H1 (cell line): ENCODE measurements at regions not wholly inside any gene's neighbourhood (a gene's known extent, or its start where the extent isn't known, plus 50 kb on each side); places are given as distances from the start of the nearest gene placed in this dataset.

Experiments used
- CTCF ChIA-PET: fragments of 300-600 bp; sonication (Branson Sonifier 250); formaldehyde crosslinking; loops from one replicate; lab custom pipeline; 2021; ENCODE audit not compliant: partially characterized antibody; lab: Charles Lee
- POLR2A ChIA-PET: fragments of 300-600 bp; sonication (Branson Sonifier 250); formaldehyde crosslinking; loops from one replicate; lab custom pipeline; 2021; ENCODE audit warnings: inconsistent platforms; ENCODE audit not compliant: partially characterized antibody; lab: Charles Lee
- DNase-seq, 2 experiments: peaks; one replicate each; pipeline versions ENCODE4 v3.0.0 to v3.0.0-alpha.2; 2010 to 2022; ENCODE audit warnings: low spot score in 2 of 2, low read depth in 1 of 2, mixed read lengths in 1 of 2
- FAIRE-seq: peaks from 2 replicates; lab custom pipeline; 2011; peaks lifted over from hg19 to GRCh38; lab: Jason Lieb, UNC
- H2AFZ ChIP-seq: 2 replicates; pipeline ENCODE4 v1.8.1; 2012; ENCODE audit warnings: low read length, inconsistent platforms
- H2AK5ac ChIP-seq: 2 replicates; pipeline ENCODE4 v1.6.1; 2013; ENCODE audit warnings: low read depth, low read length
- H2BK120ac ChIP-seq: replicated peaks from 2 replicates; pipeline ENCODE3; 2013; ENCODE audit warnings: low read depth, low read length, inconsistent platforms
- H2BK12ac ChIP-seq: 2 replicates; pipeline ENCODE4 v1.6.1; 2013; ENCODE audit warnings: low read depth, low read length
- H2BK15ac ChIP-seq: 2 replicates; pipeline ENCODE4 v1.6.1; 2013; ENCODE audit warnings: low read length
- H2BK20ac ChIP-seq: 2 replicates; pipeline ENCODE4 v1.6.1; 2013; ENCODE audit warnings: low read length
- H2BK5ac ChIP-seq: 2 replicates; pipeline ENCODE4 v1.6.1; 2013; ENCODE audit warnings: low read depth, low read length
- H3K14ac ChIP-seq: 2 replicates; pipeline ENCODE4 v1.6.1; 2013; ENCODE audit warnings: inconsistent platforms; ENCODE audit not compliant: insufficient read length
- H3K18ac ChIP-seq: 2 replicates; pipeline ENCODE4 v1.6.1; 2013; ENCODE audit warnings: low read length; ENCODE audit errors: extremely low read depth
- H3K23ac ChIP-seq: 2 replicates; pipeline ENCODE4 v1.6.1; 2013; ENCODE audit warnings: inconsistent platforms; ENCODE audit not compliant: insufficient read length
- H3K23me2 ChIP-seq: 2 replicates; pipeline ENCODE4 v1.6.1; 2013; ENCODE audit warnings: low read depth, low read length
- H3K27ac ChIP-seq: 2 replicates; pipeline ENCODE4 v1.6.1; 2011; ENCODE audit warnings: low read depth, low read length, inconsistent platforms
- H3K27me3 ChIP-seq, 4 experiments: replicated peaks in 1 of 4; 1 replicate in 1 of 4; 2 replicates in 3 of 4; pipeline versions ENCODE4 v1.6.1 to v1.8.1; 2011 to 2013; ENCODE audit warnings: low read length in 3 of 4, mild to moderate bottlenecking in 3 of 4, inconsistent platforms in 2 of 4, mixed read lengths in 2 of 4, moderate library complexity in 1 of 4; ENCODE audit not compliant: control insufficient read depth in 3 of 4, insufficient read depth in 3 of 4; ENCODE audit errors: extremely low read depth in 1 of 4
- H3K36me3 ChIP-seq, 4 experiments: 2 replicates each; pipeline versions ENCODE4 v1.6.1 to v1.8.1; 2011 to 2013; ENCODE audit warnings: mild to moderate bottlenecking in 4 of 4, low read length in 3 of 4, moderate library complexity in 2 of 4, control low read depth in 1 of 4, inconsistent platforms in 1 of 4; ENCODE audit not compliant: insufficient read depth in 4 of 4, control insufficient read depth in 2 of 4
- H3K4ac ChIP-seq: replicated peaks from 2 replicates; pipeline ENCODE3; 2013; ENCODE audit warnings: low read length, low read depth, mixed read lengths, inconsistent platforms; ENCODE audit not compliant: insufficient read length
- H3K4me1 ChIP-seq, 4 experiments: replicated peaks in 1 of 4; 1 replicate in 1 of 4; 2 replicates in 3 of 4; pipeline versions ENCODE4 v1.6.1 to v1.8.1; 2011 to 2013; ENCODE audit warnings: low read length in 3 of 4, inconsistent platforms in 2 of 4, mixed read lengths in 1 of 4; ENCODE audit not compliant: insufficient read depth in 4 of 4, control insufficient read depth in 3 of 4
- H3K4me2 ChIP-seq, 2 experiments: 2 replicates each; pipeline versions ENCODE4 v1.6.1 to v1.8.1; 2011 to 2013; ENCODE audit warnings: low read depth in 2 of 2, low read length in 2 of 2, control low read depth in 1 of 2, inconsistent platforms in 1 of 2, mild to moderate bottlenecking in 1 of 2; ENCODE audit not compliant: insufficient read depth in 1 of 2
- H3K4me3 ChIP-seq, 4 experiments: fragments of 200-600, 300-600 bp in 1 of 4; sonication (generic), shearing (Covaris generic), sonication (Bioruptor Twin) in 1 of 4; 2 replicates each; pipeline versions ENCODE4 v1.5.1 to v1.8.1; 2011 to 2016; ENCODE audit warnings: low read length in 4 of 4, low read depth in 3 of 4, control low read depth in 2 of 4, inconsistent platforms in 2 of 4, mild to moderate bottlenecking in 2 of 4, mixed read lengths in 1 of 4, moderate library complexity in 1 of 4; ENCODE audit not compliant: insufficient read depth in 2 of 4; ENCODE audit errors: extremely low read depth in 1 of 4
- H3K56ac ChIP-seq: replicated peaks from 2 replicates; pipeline ENCODE3; 2013; ENCODE audit warnings: low read depth, mild to moderate bottlenecking, mixed read lengths, low read length, inconsistent platforms; ENCODE audit not compliant: insufficient read length
- H3K79me1 ChIP-seq: 2 replicates; pipeline ENCODE4 v1.6.1; 2013; ENCODE audit warnings: low read depth, low read length, control low read depth
- H3K79me2 ChIP-seq, 2 experiments: 2 replicates each; pipeline versions ENCODE4 v1.6.1 to v1.8.1; 2012 to 2013; ENCODE audit warnings: low read length in 2 of 2, mild to moderate bottlenecking in 2 of 2, inconsistent platforms in 1 of 2; ENCODE audit not compliant: insufficient read depth in 2 of 2, control insufficient read depth in 1 of 2
- H3K9ac ChIP-seq, 4 experiments: replicated peaks in 1 of 4; 1 replicate in 1 of 4; 2 replicates in 3 of 4; pipeline versions ENCODE4 v1.6.1 to v1.8.1; 2011 to 2013; ENCODE audit warnings: low read depth in 3 of 4, low read length in 3 of 4, control low read depth in 2 of 4, mild to moderate bottlenecking in 2 of 4, moderate library complexity in 2 of 4, inconsistent platforms in 1 of 4; ENCODE audit errors: extremely low read depth in 1 of 4
- H3K9me3 ChIP-seq, 2 experiments: 2 replicates each; pipeline versions ENCODE4 v1.6.1 to v1.8.1; 2012 to 2013; ENCODE audit warnings: mild to moderate bottlenecking in 2 of 2, moderate library complexity in 2 of 2, control low read depth in 1 of 2, inconsistent platforms in 1 of 2, low read depth in 1 of 2, low read length in 1 of 2, mixed read lengths in 1 of 2; ENCODE audit not compliant: insufficient read depth in 2 of 2
- H4K20me1 ChIP-seq, 2 experiments: replicated peaks in 1 of 2; 2 replicates each; pipeline versions ENCODE3 to v1.8.1; 2011 to 2013; ENCODE audit warnings: inconsistent platforms in 2 of 2, low read length in 2 of 2, mild to moderate bottlenecking in 1 of 2; ENCODE audit not compliant: insufficient read depth in 2 of 2, control insufficient read depth in 1 of 2
- H4K5ac ChIP-seq: 2 replicates; pipeline ENCODE4 v1.6.1; 2013; ENCODE audit warnings: low read length, low read depth, mixed read lengths, inconsistent platforms; ENCODE audit not compliant: insufficient read length
- H4K8ac ChIP-seq: 2 replicates; pipeline ENCODE4 v1.8.0; 2013; ENCODE audit warnings: mild to moderate bottlenecking, moderate library complexity, low read length, inconsistent platforms; ENCODE audit not compliant: insufficient read depth; ENCODE audit errors: extremely low read depth
- H4K91ac ChIP-seq: replicated peaks from 2 replicates; pipeline ENCODE3; 2013; ENCODE audit warnings: low read length, mixed read lengths, inconsistent platforms; ENCODE audit not compliant: insufficient read length
- CEBPB ChIP-seq: IDR thresholded peaks from 2 replicates; pipeline ENCODE4 v1.6.1; 2012; ENCODE audit warnings: low read depth, low read length
- GABPA ChIP-seq: IDR thresholded peaks from 2 replicates; pipeline ENCODE4 v1.6.1; 2011; ENCODE audit warnings: mild to moderate bottlenecking, low read length, moderate library complexity, borderline replicate concordance; ENCODE audit not compliant: insufficient read depth
- HDAC2 ChIP-seq, 2 experiments: fragments of 300-600 bp in 1 of 2; sonication (generic) in 1 of 2; IDR thresholded peaks; 2 replicates each; pipeline ENCODE4 v1.6.1; 2011 to 2012; ENCODE audit warnings: low read depth in 2 of 2, low read length in 2 of 2, mild to moderate bottlenecking in 2 of 2, moderate library complexity in 2 of 2, borderline replicate concordance in 1 of 2, inconsistent platforms in 1 of 2
- JUN ChIP-seq: IDR thresholded peaks from 2 replicates; pipeline ENCODE4 v1.6.1; 2011; ENCODE audit warnings: low read depth, mild to moderate bottlenecking, improper control_type of control experiment, low read length
- NANOG ChIP-seq: IDR thresholded peaks from 2 replicates; pipeline ENCODE4 v1.6.1; 2011; ENCODE audit warnings: low read length, low read depth, mild to moderate bottlenecking, inconsistent platforms; ENCODE audit not compliant: insufficient read depth, poor library complexity, severe bottlenecking
- RNF2 ChIP-seq: fragments of 200-900, 300-1000 bp; sonication (generic); IDR thresholded peaks from 2 replicates; pipeline ENCODE4 v1.7.1; 2016; ENCODE audit warnings: borderline replicate concordance, low read depth, mild to moderate bottlenecking, antibody characterized with exemption, low read length; ENCODE audit not compliant: poor library complexity, severe bottlenecking; ENCODE audit errors: missing control alignments
- RXRA ChIP-seq: IDR thresholded peaks from 2 replicates; pipeline ENCODE4 v1.6.1; 2011; ENCODE audit warnings: low read depth, mild to moderate bottlenecking, low read length, moderate library complexity; ENCODE audit not compliant: insufficient read depth
- SP1 ChIP-seq: IDR thresholded peaks from 2 replicates; pipeline ENCODE4 v1.6.1; 2011; ENCODE audit warnings: low read depth, low read length
- YY1 ChIP-seq: IDR thresholded peaks from 2 replicates; pipeline ENCODE4 v1.6.1; 2011; ENCODE audit warnings: low read depth, mild to moderate bottlenecking, low read length
- WGBS, 2 experiments: shearing (Covaris generic) in 1 of 2; methylation state at CpG; one replicate each; pipeline versions ENCODE4 v1.1.6 to v1.1.7; 2013 to 2015; ENCODE audit warnings: low lambda C conversion rate in 2 of 2, mixed read lengths in 2 of 2, inconsistent platforms in 1 of 2, low coverage in 1 of 2, missing lambda C conversion rate in 1 of 2; ENCODE audit not compliant: insufficient replicate concordance in 2 of 2, insufficient coverage in 1 of 2, insufficient read length in 1 of 2; ENCODE audit errors: extremely low coverage in 1 of 2, missing lambda C conversion rate in 1 of 2; 5-methylcytosine and 5-hydroxymethylcytosine counted together
- TF ChIP-seq, protein P1 (sequence below): IDR thresholded peaks from 2 replicates; pipeline ENCODE4 v1.6.1; 2012; ENCODE audit warnings: inconsistent platforms
- TF ChIP-seq, protein P2 (sequence below): IDR thresholded peaks from 2 replicates; pipeline ENCODE4 v1.6.1; 2012; ENCODE audit warnings: inconsistent platforms

GRCh38 chr16:21341101-21341500, 63.0 kb upstream of the CRYM start:
- H4K20me1 ChIP-seq, result no peaks in the 10 kb centered on the region
- H3K14ac ChIP-seq, result no peak overlapping the region
- no peaks in the 10 kb centered on the region for H3K36me3 ChIP-seq
- H3K23ac ChIP-seq, result no peak overlapping the region
- no peak overlapping the region for H3K18ac ChIP-seq
- ChIA-PET POLR2A (no interaction called here), CTCF (interaction anchor here (0.6 kb wide), 1 partner anchor 491 kb away, joined by 3 read pairs; no protein-coding TSS in a partner anchor)
- no peak overlapping the region for H3K4ac ChIP-seq
- H2AFZ ChIP-seq, result no peak overlapping the region
- H3K79me1 ChIP-seq, result no peaks in the 10 kb centered on the region
- H2BK120ac ChIP-seq, result no peak overlapping the region
- H3K27ac ChIP-seq, result no peak overlapping the region
- H3K9me3 ChIP-seq, result no peaks in the 10 kb centered on the region
- H3K27me3 ChIP-seq, result no peaks in the 10 kb centered on the region
- no peak overlapping the region for H2BK15ac ChIP-seq
- FAIRE-seq, result no peak
- no peaks in the 10 kb centered on the region for H3K4me1 ChIP-seq
- no peak overlapping the region for H2AK5ac ChIP-seq
- H3K4me2 ChIP-seq, result no peak overlapping the region
- no peak overlapping the region for H3K9ac ChIP-seq
- DNase-seq, result no peak
- H2BK5ac ChIP-seq, result no peak overlapping the region
- no peak overlapping the region for H4K8ac ChIP-seq
- H3K79me2 ChIP-seq, result no peaks in the 10 kb centered on the region
- no peaks in the 10 kb centered on the region for H3K23me2 ChIP-seq
- no peak overlapping the region for H2BK20ac ChIP-seq
- no peak overlapping the region for H3K56ac ChIP-seq
- H4K5ac ChIP-seq, result no peak overlapping the region
- no peak overlapping the region for H3K4me3 ChIP-seq
- no peak overlapping the region for H2BK12ac ChIP-seq
- H4K91ac ChIP-seq, result no peak overlapping the region
- 93% methylated on average over 3 of the region's 3 CpGs; no CpG with 5 or more reads in 1 of the 2 experiments for WGBS, 2 experiments
- TF ChIP-seq JUN, result no peak
- TF ChIP-seq, protein P1, sequence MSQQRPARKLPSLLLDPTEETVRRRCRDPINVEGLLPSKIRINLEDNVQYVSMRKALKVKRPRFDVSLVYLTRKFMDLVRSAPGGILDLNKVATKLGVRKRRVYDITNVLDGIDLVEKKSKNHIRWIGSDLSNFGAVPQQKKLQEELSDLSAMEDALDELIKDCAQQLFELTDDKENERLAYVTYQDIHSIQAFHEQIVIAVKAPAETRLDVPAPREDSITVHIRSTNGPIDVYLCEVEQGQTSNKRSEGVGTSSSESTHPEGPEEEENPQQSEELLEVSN, result no peak
- TF ChIP-seq, protein P2, sequence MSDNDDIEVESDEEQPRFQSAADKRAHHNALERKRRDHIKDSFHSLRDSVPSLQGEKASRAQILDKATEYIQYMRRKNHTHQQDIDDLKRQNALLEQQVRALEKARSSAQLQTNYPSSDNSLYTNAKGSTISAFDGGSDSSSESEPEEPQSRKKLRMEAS, result no peak
- TF ChIP-seq CEBPB, result no peak
- TF ChIP-seq HDAC2 (IDR thresholded peaks at IDR 0.05; ENCODE audit: borderline replicate concordance in 1 of 2, low read depth in 2 of 2, low read length in 2 of 2), result no peak
- no peak for TF ChIP-seq GABPA
- no peak for TF ChIP-seq NANOG
- TF ChIP-seq YY1, result no peak
- TF ChIP-seq SP1, result no peak
- TF ChIP-seq RNF2, result no peak
- no peak for TF ChIP-seq RXRA
